ENCODE measurements at regions not wholly inside any gene's neighbourhood (a gene's known extent, or its start where the extent isn't known, plus 50 kb on each side); places are given as distances from the start of the nearest gene placed in this dataset.

GRCh38 chr1:38571726-38572125, 287.8 kb downstream of the RRAGC start:
- Histone ChIP-seq H3K4me3 (no peak overlapping the region), H3K27ac (no peak overlapping the region), H3K36me3 (ENCODE audit: insufficient read depth in 1 of 2, low read depth in 1 of 2) (no peaks in the 10 kb centered on the region), H3K9me3 (no peaks in the 10 kb centered on the region), H3K4me1 (no peaks in the 10 kb centered on the region), H3K27me3 (ENCODE audit: insufficient read depth in 3 of 3, low read length in 2 of 3) (peaks cover 0 to 19% (median 5%) of the 10 kb centered on the region in 3 donors)
- ATAC-seq, result no peak
- no peak for TF ChIP-seq CTCF (IDR thresholded peaks at IDR 0.05)
- no peak for DNase-seq
- WGBS, 3 donors, result 13 to 16% (median 16%) methylated on average over 4 of the region's 4 CpGs
- intact Hi-C loops (cut with DNase I), result no loop called here

GRCh38 chr1:38570657-38570975, 289.0 kb downstream of the RRAGC start:
- H3K27me3 ChIP-seq (ENCODE audit: insufficient read depth in 3 of 3, low read length in 2 of 3), result peaks cover 0 to 19% (median 2%) of the 10 kb centered on the region in 3 donors
- no peaks in the 10 kb centered on the region for H3K4me1 ChIP-seq
- H3K27ac ChIP-seq, result no peak overlapping the region
- no peak overlapping the region for H3K4me3 ChIP-seq
- intact Hi-C loops (cut with DNase I), result no loop called here
- no peaks in the 10 kb centered on the region for H3K36me3 ChIP-seq (ENCODE audit: insufficient read depth in 1 of 2, low read depth in 1 of 2)
- no peaks in the 10 kb centered on the region for H3K9me3 ChIP-seq
- ATAC-seq (no peak), DNase-seq (no peak)
- WGBS, 3 donors, result 85 to 95% (median 85%) methylated on average over 3 of the region's 3 CpGs
- TF ChIP-seq CTCF (IDR thresholded peaks at IDR 0.05), result no peak

GRCh38 chr1:38569932-38570656, 289.5 kb downstream of the RRAGC start:
- WGBS, 3 donors, result 70 to 72% (median 71%) methylated on average over 26 of the region's 26 CpGs
- peaks cover 0 to 16% (median 2%) of the 10 kb centered on the region in 3 donors for H3K27me3 ChIP-seq (ENCODE audit: insufficient read depth in 3 of 3, low read length in 2 of 3)

GRCh38 chr1:38568061-38568857, 291.3 kb downstream of the RRAGC start:
- H3K9me3 ChIP-seq, result no peaks in the 10 kb centered on the region
- peaks cover 0 to 14% (median 2%) of the 10 kb centered on the region in 3 donors for H3K27me3 ChIP-seq (ENCODE audit: insufficient read depth in 3 of 3, low read length in 2 of 3)
- no peak for DNase-seq
- H3K36me3 ChIP-seq (ENCODE audit: insufficient read depth in 1 of 2, low read depth in 1 of 2), result no peaks in the 10 kb centered on the region
- H3K4me3 ChIP-seq, result no peak overlapping the region
- WGBS, 3 donors, result 81 to 90% (median 87%) methylated on average over 5 of the region's 5 CpGs
- TF ChIP-seq CTCF (IDR thresholded peaks at IDR 0.05), result no peak
- ATAC-seq, result no peak
- H3K4me1 ChIP-seq, result no peaks in the 10 kb centered on the region
- intact Hi-C loops (cut with DNase I), result no loop called here
- H3K27ac ChIP-seq, result no peak overlapping the region

More at GRCh38 chr1:38569932-38570656, 289.5 kb downstream of the RRAGC start:
- intact Hi-C loops (cut with DNase I), result no loop called here
- Histone ChIP-seq H3K4me3 (no peak overlapping the region), H3K36me3 (ENCODE audit: insufficient read depth in 1 of 2, low read depth in 1 of 2) (no peaks in the 10 kb centered on the region), H3K27ac (no peak overlapping the region), H3K9me3 (no peaks in the 10 kb centered on the region), H3K4me1 (no peaks in the 10 kb centered on the region)
- ATAC-seq (no peak), DNase-seq (no peak)
- no peak for TF ChIP-seq CTCF (IDR thresholded peaks at IDR 0.05)

Measured in psoas muscle (tissue), 7 donors.